HEK293T (cell line): ENCODE measurements at regions not wholly inside any gene's neighbourhood (a gene's known extent, or its start where the extent isn't known, plus 50 kb on each side); places are given as distances from the start of the nearest gene placed in this dataset.

ENCODE experiments used
- CTCF ChIA-PET: fragments of 350-600 bp; formaldehyde crosslinking; extraction: SDS; loops from one replicate; lab custom pipeline; 2021; ENCODE audit warnings: antibody characterized with exemption, inconsistent platforms; lab: Yijun Ruan, JAX
- POLR2A ChIA-PET: fragments of 350-600 bp; formaldehyde crosslinking; extraction: SDS; loops from one replicate; lab custom pipeline; 2020; ENCODE audit warnings: antibody characterized with exemption, inconsistent platforms; lab: Yijun Ruan, JAX
- DNase-seq: peaks from one replicate; pipeline ENCODE4 v3.0.0; 2012; ENCODE audit warnings: mixed read lengths; ENCODE audit errors: extremely low spot score
- ARNT ChIP-seq: fragments of 450-650 bp; IDR thresholded peaks from 2 replicates; pipeline ENCODE4 v1.6.1; 2017; ENCODE audit warnings: mild to moderate bottlenecking
- BHLHE40 ChIP-seq: fragments of 450-650 bp; IDR thresholded peaks from 2 replicates; pipeline ENCODE4 v1.6.1; 2016; ENCODE audit warnings: mild to moderate bottlenecking, moderate library complexity, borderline replicate concordance
- CTBP1 ChIP-seq: fragments of 450-650 bp; IDR thresholded peaks from 2 replicates; pipeline ENCODE4 v1.6.1; 2016; ENCODE audit warnings: borderline replicate concordance
- ELF4 ChIP-seq: fragments of 450-650 bp; IDR thresholded peaks from 2 replicates; pipeline ENCODE4 v1.6.1; 2017; ENCODE audit warnings: antibody characterized with exemption
- FOXA1 ChIP-seq: fragments of 450-650 bp; IDR thresholded peaks from 2 replicates; pipeline ENCODE4 v1.6.1; 2016; ENCODE audit warnings: mild to moderate bottlenecking
- FOXK2 ChIP-seq: fragments of 450-650 bp; IDR thresholded peaks from 2 replicates; pipeline ENCODE4 v1.6.1; 2016; ENCODE audit warnings: mild to moderate bottlenecking
- FOXM1 ChIP-seq: fragments of 450-650 bp; IDR thresholded peaks from 2 replicates; pipeline ENCODE4 v1.6.1; 2017; ENCODE audit warnings: mild to moderate bottlenecking, borderline replicate concordance
- HDGF ChIP-seq: fragments of 450-650 bp; IDR thresholded peaks from 2 replicates; pipeline ENCODE4 v1.6.1; 2017; ENCODE audit warnings: antibody characterized with exemption, borderline replicate concordance
- L3MBTL2 ChIP-seq: fragments of 450-650 bp; conservative IDR thresholded peaks from 2 replicates; pipeline ENCODE4 v1.6.1; 2016; ENCODE audit warnings: mild to moderate bottlenecking
- LEF1 ChIP-seq: fragments of 450-650 bp; IDR thresholded peaks from 2 replicates; pipeline ENCODE4 v1.6.1; 2017; ENCODE audit warnings: mild to moderate bottlenecking, borderline replicate concordance
- NFRKB ChIP-seq: fragments of 450-650 bp; IDR thresholded peaks from 2 replicates; pipeline ENCODE4 v1.6.1; 2016; ENCODE audit warnings: mild to moderate bottlenecking, moderate library complexity
- PKNOX1 ChIP-seq: fragments of 450-650 bp; IDR thresholded peaks from 2 replicates; pipeline ENCODE4 v1.6.1; 2016
- SP1 ChIP-seq: fragments of 450-650 bp; IDR thresholded peaks from 2 replicates; pipeline ENCODE4 v1.6.1; 2017
- SUZ12 ChIP-seq: fragments of 450-650 bp; IDR thresholded peaks from 2 replicates; pipeline ENCODE4 v1.6.1; 2016; ENCODE audit warnings: mild to moderate bottlenecking
- TARDBP ChIP-seq: fragments of 450-650 bp; IDR thresholded peaks from 2 replicates; pipeline ENCODE4 v1.6.1; 2016
- ZNF384 ChIP-seq: fragments of 450-650 bp; IDR thresholded peaks from 2 replicates; pipeline ENCODE4 v1.6.1; 2016

- TF ChIP-seq NFRKB, result no peak
- TF ChIP-seq SP1, result no peak
- TF ChIP-seq ZNF384, result no peak
- TF ChIP-seq TARDBP, result no peak
- TF ChIP-seq FOXM1, result no peak
- no peak for TF ChIP-seq FOXA1
- no peak for TF ChIP-seq HDGF
- no peak for TF ChIP-seq ELF4
- TF ChIP-seq CTBP1, result no peak
- no peak for TF ChIP-seq L3MBTL2
- no peak for TF ChIP-seq LEF1
- no peak for TF ChIP-seq FOXK2
- TF ChIP-seq BHLHE40, result no peak
- no peak for TF ChIP-seq PKNOX1
- TF ChIP-seq SUZ12, result no peak
- TF ChIP-seq ARNT, result no peak
- ChIA-PET POLR2A (no interaction called here), CTCF (no interaction called here)
- DNase-seq, result no peak
These were observed 210.6 kb upstream of the DIO3 start for GRCh38 chr14:101350691-101351090.

DNA sequence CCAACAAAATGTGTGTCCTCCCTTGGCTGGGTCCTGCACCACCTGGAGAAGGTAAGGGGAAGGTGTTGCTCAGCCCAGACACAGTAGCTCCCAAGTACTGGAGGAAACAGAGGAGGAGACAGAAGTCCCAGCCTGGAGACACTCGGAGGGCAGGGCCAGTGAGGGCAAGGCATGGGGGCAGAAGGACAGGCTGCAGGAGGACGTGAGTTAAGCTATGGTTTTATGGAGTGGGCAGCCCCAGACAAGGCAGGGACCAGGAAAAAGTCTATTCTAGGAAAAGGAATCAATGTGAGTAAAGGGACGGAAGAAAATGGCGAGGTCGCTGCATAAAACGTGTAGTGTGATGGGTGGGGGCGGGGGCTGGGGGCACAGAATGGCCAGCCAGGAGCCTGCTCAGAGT is 210.1 kb upstream of the DIO3 start:
- no peak for DNase-seq
- ChIA-PET POLR2A (interaction anchor here (0.6 kb wide), 1 partner anchor 244 kb away, joined by 3 read pairs; no protein-coding TSS in a partner anchor), CTCF (no interaction called here)
- TF ChIP-seq CTBP1, result no peak
- no peak for TF ChIP-seq NFRKB
- TF ChIP-seq FOXK2, result no peak
- no peak for TF ChIP-seq ELF4
- TF ChIP-seq FOXM1, result no peak
- no peak for TF ChIP-seq HDGF
- no peak for TF ChIP-seq L3MBTL2
- TF ChIP-seq ARNT, result no peak
- no peak for TF ChIP-seq BHLHE40
- no peak for TF ChIP-seq SUZ12
- no peak for TF ChIP-seq SP1
- TF ChIP-seq FOXA1, result no peak
- TF ChIP-seq ZNF384, result no peak

DNA sequence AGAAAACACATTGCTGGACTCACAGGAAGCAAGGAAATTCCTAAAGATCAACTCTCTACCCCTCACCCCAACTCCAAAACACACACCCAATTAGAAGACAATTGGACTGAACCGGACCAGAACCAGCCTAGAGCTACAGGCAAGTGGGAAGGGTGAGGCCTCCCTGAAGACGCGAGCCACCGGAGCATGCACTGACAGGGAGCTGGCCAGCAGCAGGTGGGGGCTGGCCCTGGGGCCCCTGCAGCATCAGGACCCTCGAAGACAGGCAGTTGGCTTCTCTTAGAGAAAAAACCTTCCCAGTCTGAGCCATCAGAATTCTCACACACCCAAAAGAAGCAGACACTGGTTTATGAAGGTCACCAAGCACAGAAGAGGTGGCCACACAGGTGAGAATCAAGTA is 209.5 kb upstream of the DIO3 start:
- CTCF ChIA-PET, result no interaction called here

GRCh38 chr14:101352567-101352966 is 208.7 kb upstream of the DIO3 start:
- TF ChIP-seq TARDBP (no peak), ELF4 (no peak), FOXK2 (no peak), ARNT (no peak), SP1 (no peak), NFRKB (no peak), L3MBTL2 (no peak), PKNOX1 (no peak)
- no peak for DNase-seq
- CTCF ChIA-PET, result no interaction called here
- POLR2A ChIA-PET, result no interaction called here

More for the DNA sequence above, 209.5 kb upstream of the DIO3 start:
- no peak for DNase-seq
- POLR2A ChIA-PET, result interaction anchor here (0.6 kb wide), 1 partner anchor 243 kb away, joined by 3 read pairs; no protein-coding TSS in a partner anchor
- TF ChIP-seq NFRKB (no peak), L3MBTL2 (no peak), CTBP1 (no peak), LEF1 (no peak), BHLHE40 (no peak), FOXA1 (no peak), ELF4 (no peak), SP1 (no peak)

DNA sequence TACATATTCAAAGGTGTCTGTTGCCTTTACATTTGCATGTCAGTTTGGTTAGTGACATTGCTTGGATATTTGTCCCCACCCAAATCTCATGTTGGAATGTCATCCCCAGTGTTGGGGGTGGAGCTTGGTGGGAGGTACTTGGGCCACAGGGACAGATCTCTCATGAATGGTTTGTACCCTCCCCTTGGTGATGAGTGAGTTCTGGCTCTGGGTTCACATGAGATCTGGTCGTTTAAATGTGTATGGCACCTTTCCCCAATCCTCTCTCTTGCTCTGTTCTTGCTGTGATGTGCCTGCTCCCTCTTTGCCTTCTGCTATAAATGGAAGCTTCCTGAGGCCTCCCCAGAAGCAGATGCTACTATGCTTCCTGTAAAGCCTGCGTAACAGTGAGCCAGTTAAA is 207.9 kb upstream of the DIO3 start:
- DNase-seq, result no peak
- ChIA-PET CTCF (no interaction called here), POLR2A (no interaction called here)
- TF ChIP-seq FOXM1 (no peak), ELF4 (no peak)

GRCh38 chr14:101354726-101355125 is 206.6 kb upstream of the DIO3 start:
- ChIA-PET CTCF (no interaction called here), POLR2A (no interaction called here)
- DNase-seq, result no peak
- TF ChIP-seq SP1 (no peak), SUZ12 (no peak), TARDBP (no peak), BHLHE40 (no peak), ZNF384 (no peak), HDGF (no peak), LEF1 (no peak), FOXK2 (no peak), ELF4 (no peak), L3MBTL2 (no peak), PKNOX1 (no peak), ARNT (no peak), NFRKB (no peak), FOXA1 (no peak), FOXM1 (no peak), CTBP1 (no peak)
